MM.1S (cell line): ENCODE measurements at regions not wholly inside any gene's neighbourhood (a gene's known extent, or its start where the extent isn't known, plus 50 kb on each side); places are given as distances from the start of the nearest gene placed in this dataset.

Experiments used
- DNase-seq: peaks from one replicate; pipeline ENCODE4 v3.0.0-alpha.2; 2015
- H2AFZ ChIP-seq: fragments of 300-600 bp; sonication (generic); 2 replicates; pipeline ENCODE4 v1.6.0; 2016; ENCODE audit warnings: antibody characterized with exemption, low read length
- H3F3A ChIP-seq: fragments of 300-600 bp; sonication (generic); 2 replicates; pipeline ENCODE4 v1.6.1; 2016; ENCODE audit warnings: mild to moderate bottlenecking, antibody characterized with exemption, low read length, moderate library complexity, mixed read lengths; ENCODE audit not compliant: insufficient read depth
- H3K27ac ChIP-seq: fragments of 300-600 bp; sonication (generic); 2 replicates; pipeline ENCODE4 v1.5.1; 2016; ENCODE audit warnings: mild to moderate bottlenecking, low read length
- H3K27me3 ChIP-seq: fragments of 300-600 bp; sonication (generic); replicated peaks from 2 replicates; pipeline ENCODE4 v1.6.0; 2016; ENCODE audit warnings: low read length; ENCODE audit not compliant: insufficient read depth
- H3K36me3 ChIP-seq: fragments of 300-600 bp; sonication (generic); replicated peaks from 2 replicates; pipeline ENCODE4 v1.6.1; 2016; ENCODE audit warnings: mild to moderate bottlenecking, low read length, mixed read lengths; ENCODE audit not compliant: insufficient read depth
- H3K4me1 ChIP-seq: fragments of 300-600 bp; sonication (generic); 2 replicates; pipeline ENCODE4 v1.6.1; 2016; ENCODE audit warnings: low read length, mixed read lengths
- H3K4me2 ChIP-seq: fragments of 300-600 bp; sonication (generic); 2 replicates; pipeline ENCODE4 v1.6.0; 2016; ENCODE audit warnings: low read depth, low read length
- H3K4me3 ChIP-seq: fragments of 300-600 bp; sonication (generic); 2 replicates; pipeline ENCODE4 v1.5.1; 2016; ENCODE audit warnings: low read length, mixed read lengths
- H3K79me2 ChIP-seq: fragments of 300-600 bp; sonication (generic); 2 replicates; pipeline ENCODE4 v1.6.1; 2016; ENCODE audit warnings: mixed run types, low read length, mixed read lengths
- H3K9ac ChIP-seq: fragments of 300-600 bp; sonication (generic); 2 replicates; pipeline ENCODE4 v1.6.1; 2016; ENCODE audit warnings: low read length, mixed read lengths
- H3K9me2 ChIP-seq: fragments of 300-600 bp; sonication (generic); replicated peaks from 2 replicates; pipeline ENCODE4 v1.6.1; 2016; ENCODE audit warnings: mild to moderate bottlenecking, low read length, mixed read lengths; ENCODE audit not compliant: insufficient read depth
- H3K9me3 ChIP-seq: fragments of 300-600 bp; sonication (generic); replicated peaks from 2 replicates; pipeline ENCODE4 v1.6.1; 2016; ENCODE audit warnings: mild to moderate bottlenecking, low read length, mixed read lengths; ENCODE audit not compliant: insufficient read depth
- H4K20me1 ChIP-seq: fragments of 300-600 bp; sonication (generic); 2 replicates; pipeline ENCODE4 v1.6.1; 2016; ENCODE audit warnings: mild to moderate bottlenecking, low read length, moderate library complexity, mixed read lengths; ENCODE audit not compliant: insufficient read depth
- EZH2 ChIP-seq: fragments of 300-600 bp; sonication (generic); optimal IDR thresholded peaks from 2 replicates; pipeline ENCODE3; 2017; ENCODE audit warnings: low read depth, mild to moderate bottlenecking, antibody characterized with exemption, low read length, mixed read lengths
- EZH2phosphoT487 ChIP-seq: fragments of 300-600 bp; sonication (generic); IDR thresholded peaks from 2 replicates; pipeline ENCODE4 v1.6.1; 2018; ENCODE audit warnings: antibody characterized with exemption, low read length
- TF ChIP-seq, protein P1 (sequence below): fragments of 300-600 bp; sonication (generic); IDR thresholded peaks from 2 replicates; pipeline ENCODE4 v1.5.1; 2016; ENCODE audit warnings: antibody characterized with exemption, low read length, mixed read lengths

DNA sequence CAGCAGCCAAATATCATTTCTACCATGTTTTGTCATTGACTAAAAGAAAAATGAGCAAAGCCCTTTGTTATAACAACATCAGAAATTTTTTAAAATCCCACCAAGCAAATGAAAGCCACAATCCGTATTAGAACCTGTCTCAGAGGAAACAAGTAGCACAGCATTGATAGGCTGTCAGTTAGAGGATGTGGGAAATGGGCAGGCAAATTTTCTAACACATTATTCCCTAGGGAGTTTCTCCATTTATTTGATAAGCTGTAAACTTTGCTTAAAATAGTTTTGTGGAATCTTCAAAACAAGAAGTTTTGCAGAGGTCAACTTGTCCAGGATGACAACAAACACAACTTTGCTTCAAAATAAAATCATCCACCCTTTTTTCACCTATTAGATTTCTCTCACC is 53.6 kb upstream of the APC start:
- no peaks in the 10 kb centered on the region for H3K79me2 ChIP-seq
- H3K9me3 ChIP-seq = no peaks in the 10 kb centered on the region
- TF ChIP-seq, protein P1, sequence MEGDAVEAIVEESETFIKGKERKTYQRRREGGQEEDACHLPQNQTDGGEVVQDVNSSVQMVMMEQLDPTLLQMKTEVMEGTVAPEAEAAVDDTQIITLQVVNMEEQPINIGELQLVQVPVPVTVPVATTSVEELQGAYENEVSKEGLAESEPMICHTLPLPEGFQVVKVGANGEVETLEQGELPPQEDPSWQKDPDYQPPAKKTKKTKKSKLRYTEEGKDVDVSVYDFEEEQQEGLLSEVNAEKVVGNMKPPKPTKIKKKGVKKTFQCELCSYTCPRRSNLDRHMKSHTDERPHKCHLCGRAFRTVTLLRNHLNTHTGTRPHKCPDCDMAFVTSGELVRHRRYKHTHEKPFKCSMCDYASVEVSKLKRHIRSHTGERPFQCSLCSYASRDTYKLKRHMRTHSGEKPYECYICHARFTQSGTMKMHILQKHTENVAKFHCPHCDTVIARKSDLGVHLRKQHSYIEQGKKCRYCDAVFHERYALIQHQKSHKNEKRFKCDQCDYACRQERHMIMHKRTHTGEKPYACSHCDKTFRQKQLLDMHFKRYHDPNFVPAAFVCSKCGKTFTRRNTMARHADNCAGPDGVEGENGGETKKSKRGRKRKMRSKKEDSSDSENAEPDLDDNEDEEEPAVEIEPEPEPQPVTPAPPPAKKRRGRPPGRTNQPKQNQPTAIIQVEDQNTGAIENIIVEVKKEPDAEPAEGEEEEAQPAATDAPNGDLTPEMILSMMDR = no peak
- TF ChIP-seq EZH2phosphoT487 (no peak), EZH2 (no peak)
- H3K9me2 ChIP-seq = no peaks in the 10 kb centered on the region
- no peak overlapping the region for H3K4me3 ChIP-seq
- no peaks in the 10 kb centered on the region for H3K27me3 ChIP-seq
- no peak for DNase-seq
- H3K36me3 ChIP-seq = no peaks in the 10 kb centered on the region
- no peak overlapping the region for H3K4me2 ChIP-seq
- no peak overlapping the region for H3K9ac ChIP-seq
- no peaks in the 10 kb centered on the region for H4K20me1 ChIP-seq
- no peak overlapping the region for H3K27ac ChIP-seq
- H3K4me1 ChIP-seq = 0 out of 2 replicates have a peak, but pooled peaks cover 4% of the 10 kb centered on the region
- H3F3A ChIP-seq = peaks cover 9% of the 10 kb centered on the region
- H2AFZ ChIP-seq = no peak overlapping the region

DNA sequence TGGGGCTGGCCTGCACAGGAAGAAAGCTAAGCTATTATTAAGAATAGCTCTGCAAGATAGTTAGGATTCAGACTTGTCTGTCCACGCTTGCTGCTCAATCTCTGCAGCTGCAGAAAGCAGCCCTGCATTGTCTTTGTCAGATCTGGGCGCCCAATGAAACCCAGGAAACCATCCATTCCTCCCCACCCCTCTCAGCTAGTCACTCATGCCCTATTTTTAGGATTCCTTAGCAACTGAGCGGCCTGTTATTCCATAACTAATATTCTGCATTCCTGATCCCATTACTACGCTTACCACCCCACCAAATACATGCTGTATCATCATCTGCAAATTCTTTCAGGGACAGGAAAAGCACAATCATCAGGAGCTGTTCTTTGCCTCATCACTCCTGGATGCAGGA is 52.9 kb upstream of the APC start:
- Histone ChIP-seq H3K9me3 (no peaks in the 10 kb centered on the region), H3K4me1 (0 out of 2 replicates have a peak, but pooled peaks cover 4% of the 10 kb centered on the region), H3K79me2 (no peaks in the 10 kb centered on the region), H3K27ac (no peak overlapping the region), H3K9ac (no peak overlapping the region), H3K27me3 (no peaks in the 10 kb centered on the region), H2AFZ (no peak overlapping the region), H3K4me3 (no peak overlapping the region), H3F3A (peaks cover 9% of the 10 kb centered on the region), H3K36me3 (no peaks in the 10 kb centered on the region), H4K20me1 (no peaks in the 10 kb centered on the region), H3K9me2 (no peaks in the 10 kb centered on the region), H3K4me2 (no peak overlapping the region)
- DNase-seq = no peak
- no peak for TF ChIP-seq EZH2phosphoT487
- TF ChIP-seq, protein P1 = no peak
- TF ChIP-seq EZH2 = no peak

DNA sequence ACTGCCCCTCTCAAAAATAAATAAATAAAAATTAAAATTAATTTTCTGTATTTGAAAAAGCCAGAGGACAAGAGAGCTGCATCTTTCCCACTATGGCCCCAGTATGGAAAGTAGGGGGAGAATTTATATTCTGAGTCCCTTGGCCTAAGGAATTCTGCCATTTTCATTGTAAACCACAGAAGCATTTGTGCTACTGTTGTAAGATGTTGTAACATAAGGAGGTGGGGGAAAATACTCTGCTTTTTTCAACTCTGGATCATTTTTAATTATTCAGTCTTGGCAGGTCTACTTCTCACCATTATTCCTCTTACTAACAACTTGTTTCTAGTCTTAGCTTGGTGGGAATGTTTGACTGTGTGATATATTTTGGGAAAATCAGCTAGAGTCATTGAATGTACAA is 52.3 kb upstream of the APC start:
- H3K79me2 ChIP-seq = no peaks in the 10 kb centered on the region
- H3K36me3 ChIP-seq = no peaks in the 10 kb centered on the region
- DNase-seq = no peak
- no peaks in the 10 kb centered on the region for H3K27me3 ChIP-seq
- no peak overlapping the region for H3K27ac ChIP-seq
- H3K9ac ChIP-seq = no peak overlapping the region
- no peak overlapping the region for H3K4me2 ChIP-seq
- no peak overlapping the region for H3K4me3 ChIP-seq
- TF ChIP-seq, protein P1 = no peak
- TF ChIP-seq EZH2phosphoT487 = no peak
- no peak for TF ChIP-seq EZH2
- no peak overlapping the region for H2AFZ ChIP-seq
- H3K9me3 ChIP-seq = no peaks in the 10 kb centered on the region
- peaks cover 9% of the 10 kb centered on the region for H3F3A ChIP-seq
- H4K20me1 ChIP-seq = no peaks in the 10 kb centered on the region
- 0 out of 2 replicates have a peak, but pooled peaks cover 4% of the 10 kb centered on the region for H3K4me1 ChIP-seq
- no peaks in the 10 kb centered on the region for H3K9me2 ChIP-seq
